KMS-11 (cell line): ENCODE measurements at regions not wholly inside any gene's neighbourhood (a gene's known extent, or its start where the extent isn't known, plus 50 kb on each side); places are given as distances from the start of the nearest gene placed in this dataset.

ENCODE experiments used
- H2AFZ ChIP-seq: fragments of 200-600 bp; sonication (generic); 2 replicates; pipeline ENCODE4 v1.6.1; 2016; ENCODE audit warnings: antibody characterized with exemption, mixed run types, low read depth
- H3K27ac ChIP-seq: fragments of 200-600 bp; sonication (generic); 2 replicates; pipeline ENCODE4 v1.6.1; 2016; ENCODE audit warnings: mild to moderate bottlenecking, mixed run types
- H3K27me3 ChIP-seq: fragments of 200-600 bp; sonication (generic); 2 replicates; pipeline ENCODE4 v1.6.1; 2017; ENCODE audit warnings: mild to moderate bottlenecking, low read depth, mixed run types, moderate library complexity; ENCODE audit not compliant: insufficient read depth
- H3K36me3 ChIP-seq: fragments of 200-600 bp; sonication (generic); 2 replicates; pipeline ENCODE4 v1.6.1; 2017; ENCODE audit warnings: mild to moderate bottlenecking, mixed run types; ENCODE audit not compliant: insufficient read depth
- H3K4me1 ChIP-seq: fragments of 200-600 bp; sonication (generic); 2 replicates; pipeline ENCODE4 v1.6.1; 2016; ENCODE audit warnings: mild to moderate bottlenecking, low read depth, mixed run types; ENCODE audit not compliant: poor library complexity, severe bottlenecking
- H3K4me2 ChIP-seq: fragments of 200-600 bp; sonication (generic); 2 replicates; pipeline ENCODE4 v1.7.0; 2016; ENCODE audit warnings: mild to moderate bottlenecking, mixed run types
- H3K4me3 ChIP-seq: fragments of 200-600 bp; sonication (generic); IDR thresholded peaks from 2 replicates; pipeline ENCODE4 v1.6.1; 2017; ENCODE audit warnings: low read depth, low read length, mixed read lengths; ENCODE audit not compliant: insufficient read depth
- H3K79me2 ChIP-seq: fragments of 200-600 bp; sonication (generic); 2 replicates; pipeline ENCODE4 v1.6.1; 2016; ENCODE audit warnings: low read depth, mixed run types; ENCODE audit not compliant: insufficient read depth
- H3K9ac ChIP-seq: fragments of 200-600 bp; sonication (generic); 2 replicates; pipeline ENCODE4 v1.6.1; 2016; ENCODE audit warnings: mild to moderate bottlenecking, mixed run types
- H4K20me1 ChIP-seq: fragments of 200-600 bp; sonication (generic); 2 replicates; pipeline ENCODE4 v1.6.1; 2016; ENCODE audit warnings: mild to moderate bottlenecking, mixed run types; ENCODE audit not compliant: insufficient read depth
- CTCF ChIP-seq: fragments of 200-600 bp; sonication (generic); conservative IDR thresholded peaks from 2 replicates; pipeline ENCODE4 v1.6.1; 2017; ENCODE audit warnings: low read depth, mild to moderate bottlenecking, antibody characterized with exemption, low read length, moderate library complexity, mixed read lengths

- Histone ChIP-seq H3K79me2 (no peaks in the 10 kb centered on the region), H3K9ac (no peak overlapping the region), H3K4me3 (no peak overlapping the region), H3K4me1 (no peaks in the 10 kb centered on the region), H2AFZ (no peak overlapping the region), H3K36me3 (no peaks in the 10 kb centered on the region), H3K4me2 (no peak overlapping the region), H3K27ac (no peak overlapping the region), H3K27me3 (no peaks in the 10 kb centered on the region), H4K20me1 (no peaks in the 10 kb centered on the region)
- no peak for TF ChIP-seq CTCF
Observed at GRCh38 chr5:158607088-158607487, 492.6 kb downstream of the EBF1 start.

GRCh38 chr5:158606233-158606632, 493.5 kb downstream of the EBF1 start:
- H4K20me1 ChIP-seq: no peaks in the 10 kb centered on the region
- no peak overlapping the region for H3K27ac ChIP-seq
- H3K9ac ChIP-seq: no peak overlapping the region
- no peak overlapping the region for H2AFZ ChIP-seq
- H3K27me3 ChIP-seq: no peaks in the 10 kb centered on the region
- H3K36me3 ChIP-seq: no peaks in the 10 kb centered on the region
- H3K79me2 ChIP-seq: no peaks in the 10 kb centered on the region
- TF ChIP-seq CTCF: no peak
- no peaks in the 10 kb centered on the region for H3K4me1 ChIP-seq
- no peak overlapping the region for H3K4me3 ChIP-seq
- no peak overlapping the region for H3K4me2 ChIP-seq

- Histone ChIP-seq H3K27me3 (no peaks in the 10 kb centered on the region), H3K79me2 (no peaks in the 10 kb centered on the region), H4K20me1 (no peaks in the 10 kb centered on the region), H3K9ac (no peak overlapping the region), H3K4me1 (no peaks in the 10 kb centered on the region), H3K36me3 (no peaks in the 10 kb centered on the region), H3K4me2 (no peak overlapping the region), H2AFZ (no peak overlapping the region), H3K27ac (no peak overlapping the region), H3K4me3 (no peak overlapping the region)
- no peak for TF ChIP-seq CTCF
Observed at GRCh38 chr5:158602981-158603380, 496.7 kb downstream of the EBF1 start.

GRCh38 chr5:158601118-158601517, 498.6 kb downstream of the EBF1 start:
- H3K79me2 ChIP-seq: no peaks in the 10 kb centered on the region
- no peaks in the 10 kb centered on the region for H3K27me3 ChIP-seq
- H3K4me3 ChIP-seq: no peak overlapping the region
- no peaks in the 10 kb centered on the region for H3K4me1 ChIP-seq
- H3K4me2 ChIP-seq: no peak overlapping the region
- H3K27ac ChIP-seq: no peak overlapping the region
- H2AFZ ChIP-seq: no peak overlapping the region
- H3K36me3 ChIP-seq: no peaks in the 10 kb centered on the region
- H4K20me1 ChIP-seq: no peaks in the 10 kb centered on the region
- no peak overlapping the region for H3K9ac ChIP-seq
- no peak for TF ChIP-seq CTCF

- TF ChIP-seq CTCF: no peak
- H3K27me3 ChIP-seq: no peaks in the 10 kb centered on the region
- no peaks in the 10 kb centered on the region for H3K4me1 ChIP-seq
- no peak overlapping the region for H3K27ac ChIP-seq
- H4K20me1 ChIP-seq: no peaks in the 10 kb centered on the region
- no peak overlapping the region for H3K4me3 ChIP-seq
- H3K36me3 ChIP-seq: no peaks in the 10 kb centered on the region
- no peak overlapping the region for H3K4me2 ChIP-seq
- H3K79me2 ChIP-seq: no peaks in the 10 kb centered on the region
- H3K9ac ChIP-seq: no peak overlapping the region
- no peak overlapping the region for H2AFZ ChIP-seq
Observed at GRCh38 chr5:158600679-158601078, 499.0 kb downstream of the EBF1 start.
